DOHH2 (cell line): ENCODE measurements at regions not wholly inside any gene's neighbourhood (a gene's known extent, or its start where the extent isn't known, plus 50 kb on each side); places are given as distances from the start of the nearest gene placed in this dataset.

Experiments
- H3F3A ChIP-seq: fragments of 200-600 bp; sonication (generic), shearing (Covaris generic); 2 replicates; pipeline ENCODE4 v1.6.0; 2016; ENCODE audit warnings: antibody characterized with exemption, mild to moderate bottlenecking; ENCODE audit not compliant: control insufficient read depth, insufficient read depth
- H3K27ac ChIP-seq: fragments of 200-600 bp; sonication (generic); 2 replicates; pipeline ENCODE4 v1.5.1; 2014; ENCODE audit warnings: low read depth, mild to moderate bottlenecking, low read length, moderate library complexity
- H3K27me3 ChIP-seq: fragments of 200-600 bp; sonication (generic); 2 replicates; pipeline ENCODE4 v1.6.1; 2014; ENCODE audit warnings: mild to moderate bottlenecking, low read length, mixed read lengths; ENCODE audit not compliant: control insufficient read depth
- H3K36me3 ChIP-seq: fragments of 200-600 bp; sonication (generic); 2 replicates; pipeline ENCODE4 v1.6.1; 2014; ENCODE audit warnings: mild to moderate bottlenecking, low read length, moderate library complexity, mixed read lengths; ENCODE audit not compliant: control insufficient read depth
- H3K4me1 ChIP-seq: fragments of 200-600 bp; sonication (generic); 2 replicates; pipeline ENCODE4 v1.6.1; 2014; ENCODE audit warnings: mild to moderate bottlenecking, low read length, mixed read lengths; ENCODE audit not compliant: control insufficient read depth
- H3K4me2 ChIP-seq: fragments of 200-600 bp; sonication (generic); 2 replicates; pipeline ENCODE4 v1.6.0; 2014; ENCODE audit warnings: mild to moderate bottlenecking, low read length, moderate library complexity
- H3K4me3 ChIP-seq: fragments of 200-600 bp; sonication (generic); 2 replicates; pipeline ENCODE4 v1.5.1; 2014; ENCODE audit warnings: mild to moderate bottlenecking, low read length, mixed read lengths
- H3K79me2 ChIP-seq: fragments of 200-600 bp; sonication (generic); 2 replicates; pipeline ENCODE4 v1.6.1; 2014; ENCODE audit warnings: mild to moderate bottlenecking, low read length, mixed read lengths; ENCODE audit not compliant: control insufficient read depth
- H3K9me2 ChIP-seq: fragments of 200-600 bp; sonication (generic); replicated peaks from 2 replicates; pipeline ENCODE4 v1.6.1; 2014; ENCODE audit warnings: mild to moderate bottlenecking, low read length, mixed read lengths; ENCODE audit not compliant: control insufficient read depth
- H3K9me3 ChIP-seq: fragments of 200-600 bp; sonication (generic); 2 replicates; pipeline ENCODE4 v1.6.1; 2014; ENCODE audit warnings: antibody characterized with exemption, low read length, mixed read lengths; ENCODE audit not compliant: control insufficient read depth, insufficient read depth
- H4K20me1 ChIP-seq: fragments of 200-600 bp; sonication (generic); 2 replicates; pipeline ENCODE4 v1.6.0; 2014; ENCODE audit warnings: low read depth, mild to moderate bottlenecking, antibody characterized with exemption, low read length, moderate library complexity; ENCODE audit not compliant: control insufficient read depth, insufficient read depth
- EZH2phosphoT487 ChIP-seq: fragments of 200-600 bp; sonication (generic); IDR thresholded peaks from 2 replicates; pipeline ENCODE4 v1.6.1; 2017; ENCODE audit warnings: borderline replicate concordance, mild to moderate bottlenecking, antibody characterized with exemption, low read length, moderate library complexity, mixed read lengths
- TF ChIP-seq, protein P1 (sequence below): fragments of 200-600 bp; sonication (generic); IDR thresholded peaks from one replicate; pipeline ENCODE4 v1.5.1; 2014; ENCODE audit warnings: antibody characterized with exemption, mild to moderate bottlenecking, low read depth, low read length; ENCODE audit not compliant: poor library complexity, severe bottlenecking

DNA sequence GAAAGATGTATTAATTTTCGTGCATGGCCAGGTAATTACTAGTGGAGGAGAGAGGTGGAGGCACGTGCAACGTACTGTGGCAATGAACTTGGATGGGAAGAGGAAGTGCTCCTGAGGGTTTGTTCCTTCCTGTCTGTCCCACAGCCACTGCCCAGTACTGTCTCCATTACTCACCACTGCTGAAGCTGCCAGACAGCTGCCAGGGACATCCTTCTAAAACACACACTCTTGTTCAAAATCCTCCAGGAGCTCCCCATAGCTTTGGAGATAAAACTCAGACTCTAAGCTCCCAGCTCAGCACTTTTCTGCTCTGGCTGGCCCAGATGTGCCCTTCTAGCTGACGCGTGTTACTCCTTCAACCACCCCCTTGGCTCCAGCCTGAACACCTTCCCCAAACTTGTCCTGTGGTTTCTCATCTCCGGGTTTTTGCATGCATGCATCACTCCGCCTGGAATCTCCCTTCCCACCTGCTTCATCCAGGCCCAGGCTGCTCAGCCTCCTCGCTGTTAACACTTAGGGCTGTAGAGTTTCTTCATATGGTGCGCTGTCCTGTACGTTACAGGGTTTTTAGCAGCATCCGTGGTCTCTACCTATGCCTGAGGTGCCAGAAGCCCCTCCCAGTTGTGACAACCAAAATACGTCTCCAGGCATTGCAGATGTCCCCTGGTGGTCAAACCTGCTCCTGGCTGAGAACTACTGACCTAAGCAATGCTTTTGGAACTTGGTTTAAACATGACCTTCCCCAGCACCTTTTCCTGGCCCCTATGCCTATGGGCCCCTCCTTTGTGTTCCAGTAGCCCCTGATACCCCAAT lies 69.5 kb downstream of the C11orf91 start:
- Histone ChIP-seq H3K4me2 (no peak overlapping the region), H3K79me2 (no peaks in the 10 kb centered on the region), H4K20me1 (no peaks in the 10 kb centered on the region), H3K4me3 (no peak overlapping the region), H3K36me3 (no peaks in the 10 kb centered on the region), H3F3A (no peaks in the 10 kb centered on the region), H3K9me2 (no peaks in the 10 kb centered on the region), H3K4me1 (no peaks in the 10 kb centered on the region), H3K9me3 (no peaks in the 10 kb centered on the region), H3K27me3 (no peaks in the 10 kb centered on the region), H3K27ac (no peak overlapping the region)
- TF ChIP-seq, protein P1, sequence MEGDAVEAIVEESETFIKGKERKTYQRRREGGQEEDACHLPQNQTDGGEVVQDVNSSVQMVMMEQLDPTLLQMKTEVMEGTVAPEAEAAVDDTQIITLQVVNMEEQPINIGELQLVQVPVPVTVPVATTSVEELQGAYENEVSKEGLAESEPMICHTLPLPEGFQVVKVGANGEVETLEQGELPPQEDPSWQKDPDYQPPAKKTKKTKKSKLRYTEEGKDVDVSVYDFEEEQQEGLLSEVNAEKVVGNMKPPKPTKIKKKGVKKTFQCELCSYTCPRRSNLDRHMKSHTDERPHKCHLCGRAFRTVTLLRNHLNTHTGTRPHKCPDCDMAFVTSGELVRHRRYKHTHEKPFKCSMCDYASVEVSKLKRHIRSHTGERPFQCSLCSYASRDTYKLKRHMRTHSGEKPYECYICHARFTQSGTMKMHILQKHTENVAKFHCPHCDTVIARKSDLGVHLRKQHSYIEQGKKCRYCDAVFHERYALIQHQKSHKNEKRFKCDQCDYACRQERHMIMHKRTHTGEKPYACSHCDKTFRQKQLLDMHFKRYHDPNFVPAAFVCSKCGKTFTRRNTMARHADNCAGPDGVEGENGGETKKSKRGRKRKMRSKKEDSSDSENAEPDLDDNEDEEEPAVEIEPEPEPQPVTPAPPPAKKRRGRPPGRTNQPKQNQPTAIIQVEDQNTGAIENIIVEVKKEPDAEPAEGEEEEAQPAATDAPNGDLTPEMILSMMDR = no peak
- no peak for TF ChIP-seq EZH2phosphoT487

DNA sequence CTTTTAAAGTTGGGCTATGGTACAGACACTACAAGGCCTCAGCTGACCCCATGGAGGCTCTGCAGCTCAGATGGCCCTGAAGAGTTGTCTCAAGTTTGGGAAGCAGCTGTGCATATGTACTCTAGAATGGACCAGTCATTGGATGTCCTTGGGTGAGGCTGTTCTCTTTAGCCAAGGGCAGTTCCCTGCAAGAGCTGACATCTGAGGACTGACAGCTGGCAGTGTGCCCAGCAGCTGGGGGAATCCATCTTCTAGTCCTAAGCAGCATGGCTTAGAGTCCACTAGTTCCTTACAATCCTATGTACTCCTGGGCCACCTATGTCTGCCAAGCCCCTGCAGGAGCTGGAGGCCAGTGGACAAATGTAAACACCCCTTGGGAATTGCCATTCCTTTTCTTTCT lies 76.5 kb downstream of the C11orf91 start:
- Histone ChIP-seq H3K36me3 (0 out of 2 replicates have a peak, but pooled peaks cover 3% of the 10 kb centered on the region), H3K4me2 (no peak overlapping the region), H3K4me1 (no peaks in the 10 kb centered on the region), H3K9me2 (no peaks in the 10 kb centered on the region), H3K9me3 (no peaks in the 10 kb centered on the region), H4K20me1 (no peaks in the 10 kb centered on the region), H3K79me2 (no peaks in the 10 kb centered on the region), H3K27ac (no peak overlapping the region), H3K27me3 (no peaks in the 10 kb centered on the region), H3K4me3 (no peak overlapping the region), H3F3A (no peaks in the 10 kb centered on the region)
- TF ChIP-seq EZH2phosphoT487 = no peak
- TF ChIP-seq, protein P1 = no peak

DNA sequence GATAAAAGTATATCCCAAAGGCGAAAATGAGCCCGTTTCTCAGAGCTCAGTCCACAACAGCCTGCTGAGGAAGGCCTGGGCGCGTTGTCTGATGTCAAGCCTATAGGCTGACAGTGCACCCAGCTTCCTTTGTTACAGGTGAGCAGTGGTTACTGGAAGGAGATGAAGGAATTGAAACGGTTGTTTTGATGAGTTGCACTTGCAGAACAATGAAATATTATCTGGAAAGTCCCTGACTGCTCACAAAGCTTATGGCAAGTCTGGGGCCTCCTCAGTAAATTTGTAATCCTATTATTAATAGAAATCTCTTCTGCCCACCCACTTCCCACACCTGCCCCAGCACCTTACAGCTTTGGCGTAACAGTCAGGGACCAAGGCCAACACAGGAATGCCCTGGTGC lies 77.8 kb downstream of the C11orf91 start:
- H3K36me3 ChIP-seq = 0 out of 2 replicates have a peak, but pooled peaks cover 6% of the 10 kb centered on the region
- no peak overlapping the region for H3K27ac ChIP-seq
- no peaks in the 10 kb centered on the region for H3F3A ChIP-seq
- no peaks in the 10 kb centered on the region for H3K27me3 ChIP-seq
- H3K4me2 ChIP-seq = no peak overlapping the region
- H3K79me2 ChIP-seq = no peaks in the 10 kb centered on the region
- no peaks in the 10 kb centered on the region for H3K4me1 ChIP-seq
- no peaks in the 10 kb centered on the region for H3K9me3 ChIP-seq
- H3K9me2 ChIP-seq = no peaks in the 10 kb centered on the region
- TF ChIP-seq, protein P1 = no peak
- TF ChIP-seq EZH2phosphoT487 = no peak
- no peaks in the 10 kb centered on the region for H4K20me1 ChIP-seq
- H3K4me3 ChIP-seq = no peak overlapping the region
